Activated naive CD4-positive, alpha-beta T cell treated with anti-CD3 and anti-CD28 coated beads, Interleukin-2, amount 10 ng/mL, durations not matched to agents 7 days and 5 days (primary cell): ENCODE measurements at regions not wholly inside any gene's neighbourhood (a gene's known extent, or its start where the extent isn't known, plus 50 kb on each side); places are given as distances from the start of the nearest gene placed in this dataset.

Source experiments
- CTCF ChIA-PET: fragments of 350-600 bp; sonication (Branson Sonifier 250); formaldehyde crosslinking; loops from one replicate; lab custom pipeline; 2021; ENCODE audit warnings: antibody characterized with exemption; lab: Charles Lee
- DNase-seq: peaks from one replicate; pipeline ENCODE4 v3.0.0-alpha.2; 2020
- H3K27ac Mint-ChIP-seq: one replicate; pipeline ENCODE4 v1.8.0; 2021; ENCODE audit warnings: mild to moderate bottlenecking, moderate library complexity, mixed read lengths
- H3K27me3 Mint-ChIP-seq: one replicate; pipeline ENCODE4 v1.8.0; 2021; ENCODE audit warnings: mild to moderate bottlenecking, mixed read lengths
- H3K36me3 Mint-ChIP-seq: one replicate; pipeline ENCODE4 v1.8.0; 2021; ENCODE audit warnings: mixed read lengths
- H3K4me1 Mint-ChIP-seq: one replicate; pipeline ENCODE4 v1.8.0; 2021; ENCODE audit warnings: mixed read lengths
- H3K4me3 Mint-ChIP-seq: one replicate; pipeline ENCODE4 v1.8.0; 2021; ENCODE audit warnings: mild to moderate bottlenecking, moderate library complexity, mixed read lengths
- H3K9me3 Mint-ChIP-seq: one replicate; pipeline ENCODE4 v1.8.0; 2021; ENCODE audit warnings: mixed read lengths

DNA sequence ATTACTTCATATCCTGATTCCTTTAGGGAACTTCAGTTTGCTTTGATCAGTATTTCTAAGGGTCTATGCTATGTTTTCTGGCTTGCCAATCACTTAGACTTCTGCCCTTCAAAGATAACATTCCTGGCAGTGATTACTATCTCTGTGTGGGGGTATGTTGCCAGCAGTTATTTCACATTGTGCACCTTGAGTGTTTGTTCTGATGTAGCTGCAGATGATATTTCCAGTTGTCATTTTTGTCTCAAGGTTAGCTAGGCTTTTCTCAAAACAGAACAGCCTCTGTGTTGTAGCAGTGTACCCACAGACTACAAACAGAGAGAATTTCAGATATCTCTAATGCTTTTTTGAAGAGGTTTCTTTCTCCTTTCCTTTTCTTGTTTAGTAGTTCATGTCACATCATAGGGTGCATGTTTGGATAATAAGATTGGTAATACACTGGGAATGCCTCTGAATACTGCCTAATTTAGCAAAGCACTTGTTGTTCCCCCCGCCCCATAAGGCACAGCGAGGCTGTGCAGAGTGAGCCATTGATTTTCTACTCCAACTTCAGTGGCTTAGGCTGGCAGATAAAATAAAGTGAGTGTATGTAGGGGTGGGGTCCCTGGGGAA, 134.7 kb upstream of the AGR3 start:
- no peak overlapping the region for H3K4me3 Mint-ChIP-seq
- H3K36me3 Mint-ChIP-seq, result peaks cover 2% of the 10 kb centered on the region
- no peaks in the 10 kb centered on the region for H3K9me3 Mint-ChIP-seq
- no peaks in the 10 kb centered on the region for H3K27me3 Mint-ChIP-seq
- no peak for DNase-seq
- CTCF ChIA-PET, result no interaction called here
- H3K4me1 Mint-ChIP-seq, result peaks cover 2% of the 10 kb centered on the region
- no peak overlapping the region for H3K27ac Mint-ChIP-seq

DNA sequence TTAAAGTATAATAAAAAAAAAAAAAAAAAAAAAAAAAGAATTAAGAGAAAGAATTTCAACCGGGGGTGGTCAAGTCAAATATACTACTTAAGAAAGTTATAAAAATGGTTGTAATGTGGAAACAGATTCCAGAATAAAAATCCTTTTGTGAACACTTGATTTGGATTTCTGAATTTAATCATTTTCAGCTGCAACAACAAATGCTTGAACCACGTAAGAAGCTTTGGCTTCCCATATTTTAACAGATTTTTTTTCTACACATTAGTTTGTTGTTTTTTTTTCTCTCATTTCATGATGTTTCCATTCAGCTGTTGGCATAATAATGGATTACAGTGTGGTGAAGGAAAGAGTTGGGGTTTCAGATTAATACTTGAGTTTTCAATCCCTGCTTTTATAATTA, 137.3 kb upstream of the AGR3 start:
- DNase-seq, result no peak
- no peaks in the 10 kb centered on the region for H3K9me3 Mint-ChIP-seq
- peaks cover 11% of the 10 kb centered on the region for H3K4me1 Mint-ChIP-seq
- H3K36me3 Mint-ChIP-seq, result no peaks in the 10 kb centered on the region
- CTCF ChIA-PET, result interaction anchor here (0.7 kb wide), 1 partner anchor 435 kb away, joined by 4 read pairs; no protein-coding TSS in a partner anchor
- H3K27me3 Mint-ChIP-seq, result no peaks in the 10 kb centered on the region
- no peak overlapping the region for H3K4me3 Mint-ChIP-seq
- no peak overlapping the region for H3K27ac Mint-ChIP-seq

DNA sequence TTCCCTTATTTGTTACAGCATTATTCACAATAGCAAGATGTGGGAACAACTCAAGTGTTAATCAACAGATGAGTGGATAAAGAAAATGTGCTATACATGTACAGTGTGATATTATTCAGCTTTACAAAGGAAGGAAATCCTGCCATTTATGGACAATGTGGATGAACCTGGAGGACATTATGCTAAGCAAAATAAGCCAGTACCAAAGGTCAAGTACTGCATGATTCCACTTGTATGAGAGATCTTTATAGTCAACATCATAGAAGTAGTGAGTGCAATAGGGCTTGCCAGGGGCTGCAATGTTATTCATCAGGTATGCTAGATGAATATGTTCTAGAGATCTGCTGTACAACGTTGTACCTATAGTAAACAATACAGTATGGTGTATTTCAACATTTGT, 138.5 kb upstream of the AGR3 start:
- peaks cover 11% of the 10 kb centered on the region for H3K4me1 Mint-ChIP-seq
- no peak overlapping the region for H3K4me3 Mint-ChIP-seq
- no peak overlapping the region for H3K27ac Mint-ChIP-seq
- CTCF ChIA-PET, result no interaction called here
- no peaks in the 10 kb centered on the region for H3K9me3 Mint-ChIP-seq
- no peaks in the 10 kb centered on the region for H3K27me3 Mint-ChIP-seq
- H3K36me3 Mint-ChIP-seq, result no peaks in the 10 kb centered on the region
- DNase-seq, result no peak

DNA sequence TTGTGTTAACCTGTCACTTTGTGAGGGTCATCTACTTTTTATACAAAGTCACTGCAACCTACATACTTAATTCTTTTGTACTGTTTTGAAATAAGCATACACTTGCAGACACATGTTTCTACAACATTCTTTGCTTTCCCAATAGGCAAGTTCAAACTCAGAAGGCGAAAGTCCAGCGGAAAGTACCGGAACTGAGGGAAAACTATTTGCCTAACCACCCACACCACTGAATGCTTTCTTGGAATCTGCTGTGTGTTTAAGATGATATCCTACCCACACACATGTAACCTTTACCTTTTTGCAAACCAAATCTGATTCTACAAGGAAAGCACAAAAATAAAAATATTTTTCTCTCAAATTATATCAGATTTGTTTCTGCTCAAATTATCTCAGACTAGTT, 139.4 kb upstream of the AGR3 start:
- no peaks in the 10 kb centered on the region for H3K27me3 Mint-ChIP-seq
- CTCF ChIA-PET, result interaction anchor here (1.2 kb wide), 1 partner anchor 12 kb away, joined by 3 read pairs; no protein-coding TSS in a partner anchor
- no peaks in the 10 kb centered on the region for H3K9me3 Mint-ChIP-seq
- peaks cover 11% of the 10 kb centered on the region for H3K4me1 Mint-ChIP-seq
- H3K36me3 Mint-ChIP-seq, result no peaks in the 10 kb centered on the region
- H3K27ac Mint-ChIP-seq, result no peak overlapping the region
- no peak overlapping the region for H3K4me3 Mint-ChIP-seq
- DNase-seq, result no peak

DNA sequence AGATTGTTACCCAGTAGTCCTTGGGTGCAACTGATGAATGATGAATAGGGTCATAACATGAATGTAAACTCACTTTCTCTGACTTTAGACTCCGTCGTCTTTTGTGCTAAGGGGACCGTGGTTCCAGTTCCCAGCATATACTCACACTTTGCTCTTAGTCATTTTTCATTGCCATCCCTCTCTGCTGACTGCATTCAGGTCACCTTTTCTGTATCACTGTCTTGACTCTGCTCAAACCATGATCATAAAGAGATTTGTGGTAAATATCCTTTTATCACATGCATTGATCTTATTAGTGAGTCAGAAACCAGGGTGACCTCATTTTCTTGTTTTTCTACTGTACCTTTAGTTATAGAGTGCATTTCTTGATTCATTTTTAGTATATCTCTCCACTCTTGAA, 141.1 kb upstream of the AGR3 start:
- Mint-ChIP-seq H3K27me3 (no peaks in the 10 kb centered on the region), H3K9me3 (no peaks in the 10 kb centered on the region), H3K36me3 (no peaks in the 10 kb centered on the region), H3K4me3 (no peak overlapping the region), H3K4me1 (peaks cover 14% of the 10 kb centered on the region), H3K27ac (no peak overlapping the region)
- DNase-seq, result no peak
- CTCF ChIA-PET, result no interaction called here

DNA sequence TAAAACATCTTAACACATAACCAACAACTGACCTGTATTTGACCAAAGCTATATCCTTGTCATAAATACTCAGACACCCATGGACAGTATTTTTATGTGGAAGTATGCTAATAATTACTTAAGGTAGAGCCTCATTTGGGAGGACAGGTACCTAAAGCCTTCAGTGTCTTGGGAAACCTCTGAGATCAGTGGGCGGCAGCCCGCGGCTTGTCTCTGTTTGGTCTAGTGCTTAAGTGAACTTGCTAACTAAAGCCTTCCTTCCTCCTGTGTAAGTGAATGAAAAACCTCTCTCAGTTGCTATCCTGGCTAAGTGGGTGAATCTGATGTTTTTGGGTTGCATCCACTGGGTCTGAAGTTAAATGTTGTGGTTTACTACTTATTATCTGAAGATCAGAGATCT, 144.5 kb upstream of the AGR3 start:
- CTCF ChIA-PET, result no interaction called here
- Mint-ChIP-seq H3K4me3 (no peak overlapping the region), H3K27ac (no peak overlapping the region), H3K4me1 (peaks cover 34% of the 10 kb centered on the region), H3K27me3 (peaks cover 4% of the 10 kb centered on the region), H3K36me3 (peaks cover 4% of the 10 kb centered on the region), H3K9me3 (no peaks in the 10 kb centered on the region)
- DNase-seq, result no peak

DNA sequence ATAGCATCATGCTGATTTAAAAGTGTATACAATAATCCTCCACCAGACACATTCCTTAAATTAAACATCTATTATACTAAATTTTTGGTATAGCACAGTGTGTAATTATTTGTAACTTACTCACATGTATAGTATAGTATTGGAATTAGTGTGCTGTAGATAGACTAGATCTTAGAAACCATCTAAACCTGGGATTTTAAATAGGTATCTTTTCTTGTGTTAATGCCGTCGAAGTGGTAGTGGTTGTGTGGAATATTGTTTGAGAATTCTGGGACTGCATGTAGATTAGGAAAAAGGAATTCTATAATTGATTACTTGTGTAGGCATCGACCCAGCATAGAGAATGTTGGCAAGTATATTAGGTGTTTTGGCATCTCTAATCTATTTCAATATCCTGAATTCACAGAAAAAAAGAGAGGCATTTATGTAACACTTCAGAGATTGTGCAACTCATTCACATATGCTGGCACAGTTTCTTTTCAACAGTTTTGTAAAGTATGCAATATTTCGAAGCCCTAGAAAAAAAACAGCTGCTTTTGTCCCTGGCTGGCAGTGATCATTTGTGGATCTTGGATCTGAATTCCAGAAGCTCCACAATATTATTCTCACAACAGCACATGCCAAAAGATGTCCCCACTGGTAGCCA, 145.5 kb upstream of the AGR3 start:
- DNase-seq, result no peak
- Mint-ChIP-seq H3K27me3 (peaks cover 4% of the 10 kb centered on the region), H3K4me3 (no peak overlapping the region), H3K9me3 (no peaks in the 10 kb centered on the region), H3K4me1 (peaks cover 42% of the 10 kb centered on the region), H3K36me3 (peaks cover 4% of the 10 kb centered on the region), H3K27ac (no peak overlapping the region)
- CTCF ChIA-PET, result no interaction called here

DNA sequence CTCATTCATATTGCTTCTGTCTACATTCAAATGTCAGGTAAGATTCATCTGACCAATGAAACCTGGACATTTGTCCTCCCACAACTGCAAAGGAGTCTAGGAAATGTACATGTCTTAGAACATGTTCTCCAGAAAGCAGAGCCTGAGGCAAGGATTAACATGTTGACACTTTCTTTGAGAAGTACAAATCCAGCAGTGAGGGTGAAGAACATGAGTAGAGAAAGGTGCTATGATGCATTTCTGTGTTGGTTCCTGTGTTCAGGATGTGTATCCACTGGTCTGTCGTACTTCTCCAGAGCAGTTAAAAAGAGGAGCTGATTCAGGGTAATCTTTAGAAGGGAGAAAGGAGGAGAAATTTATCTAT, 146.0 kb upstream of the AGR3 start:
- no peak for DNase-seq
- CTCF ChIA-PET, result no interaction called here
- H3K4me1 Mint-ChIP-seq, result peaks cover 39% of the 10 kb centered on the region
- H3K27ac Mint-ChIP-seq, result no peak overlapping the region
- H3K36me3 Mint-ChIP-seq, result peaks cover 4% of the 10 kb centered on the region
- peaks cover 4% of the 10 kb centered on the region for H3K27me3 Mint-ChIP-seq
- H3K4me3 Mint-ChIP-seq, result no peak overlapping the region
- H3K9me3 Mint-ChIP-seq, result no peaks in the 10 kb centered on the region

DNA sequence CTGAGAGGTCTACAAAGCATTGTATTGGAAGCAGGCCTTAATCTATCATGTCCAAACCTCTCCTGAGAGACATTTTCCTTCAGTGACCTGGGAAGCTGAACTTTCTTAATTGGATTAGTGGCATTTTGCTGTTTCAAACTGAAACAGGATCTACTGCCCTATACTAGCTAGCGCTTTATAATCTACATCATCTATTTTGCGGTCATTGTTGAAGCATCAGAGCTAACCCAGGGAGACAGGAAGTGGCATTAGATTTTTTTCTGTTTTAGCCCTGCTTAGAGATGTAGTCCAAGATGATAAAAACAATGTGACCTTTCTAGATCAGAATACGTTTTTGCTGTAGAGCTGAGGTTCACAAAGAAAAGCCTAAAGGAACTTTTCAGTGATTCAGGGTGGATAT, 147.4 kb upstream of the AGR3 start:
- Mint-ChIP-seq H3K9me3 (no peaks in the 10 kb centered on the region), H3K27ac (no peak overlapping the region), H3K4me1 (peaks cover 33% of the 10 kb centered on the region), H3K36me3 (peaks cover 4% of the 10 kb centered on the region), H3K27me3 (peaks cover 4% of the 10 kb centered on the region), H3K4me3 (no peak overlapping the region)
- CTCF ChIA-PET, result no interaction called here
- no peak for DNase-seq

DNA sequence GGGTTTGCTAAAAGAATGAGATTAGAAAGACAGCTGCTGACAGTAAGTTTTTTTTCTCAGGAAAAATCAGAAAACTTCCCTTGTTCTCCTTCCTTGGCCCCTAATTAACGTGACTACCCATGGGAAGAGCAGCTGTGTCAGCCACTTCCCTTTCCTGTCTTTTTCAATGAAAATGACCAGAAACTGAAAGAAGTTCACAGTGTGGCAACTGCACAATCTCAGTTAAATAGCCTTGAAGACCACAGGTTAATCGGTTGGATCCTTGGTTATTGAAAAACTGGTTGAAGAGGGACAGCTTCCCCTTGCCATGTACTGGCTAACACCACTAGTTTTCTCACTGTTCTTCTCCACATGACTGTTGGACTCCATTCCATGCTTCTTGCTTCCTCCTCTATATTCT, 148.8 kb upstream of the AGR3 start:
- no peak for DNase-seq
- CTCF ChIA-PET, result no interaction called here
- Mint-ChIP-seq H3K27ac (peak overlapping the region; percentile 46), H3K9me3 (no peaks in the 10 kb centered on the region), H3K27me3 (peaks cover 4% of the 10 kb centered on the region), H3K36me3 (peaks cover 4% of the 10 kb centered on the region), H3K4me1 (peaks cover 33% of the 10 kb centered on the region), H3K4me3 (no peak overlapping the region)

DNA sequence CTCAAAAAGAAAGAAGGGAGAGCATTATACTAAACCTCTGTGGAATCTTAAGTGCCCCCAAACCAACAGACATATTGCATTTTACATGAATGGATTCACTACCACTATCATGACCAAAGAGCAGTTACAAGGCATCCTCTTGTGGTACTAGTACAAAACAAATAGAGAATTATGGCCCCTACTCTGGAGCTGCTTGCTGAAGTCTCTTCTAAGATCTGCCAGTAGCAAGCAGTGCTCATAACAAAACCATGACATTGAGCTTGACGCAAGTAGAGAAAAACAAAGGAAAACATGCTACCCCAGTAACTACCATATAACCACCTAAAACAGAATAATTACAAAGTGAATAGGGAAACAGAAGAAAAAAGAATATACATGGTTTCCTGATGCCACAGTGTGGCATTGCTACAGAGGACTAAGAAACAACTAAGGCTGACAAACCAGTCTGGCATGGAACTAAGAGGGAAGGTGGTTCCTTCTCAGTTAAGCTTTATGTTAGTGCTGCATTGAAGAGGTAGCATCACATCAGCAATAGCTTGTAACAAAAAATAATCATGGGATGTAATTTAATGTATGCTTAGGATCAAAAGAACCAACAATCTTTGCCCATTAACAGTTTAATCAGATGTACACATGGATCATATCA, 150.2 kb upstream of the AGR3 start:
- H3K27ac Mint-ChIP-seq, result no peak overlapping the region
- DNase-seq, result no peak
- CTCF ChIA-PET, result interaction anchor here (1.0 to 1.7 kb wide), 3 partner anchors 32 to 49 kb away, joined by 3 to 7 read pairs (median 4); no protein-coding TSS in a partner anchor
- peaks cover 33% of the 10 kb centered on the region for H3K4me1 Mint-ChIP-seq
- no peaks in the 10 kb centered on the region for H3K9me3 Mint-ChIP-seq
- no peak overlapping the region for H3K4me3 Mint-ChIP-seq
- H3K36me3 Mint-ChIP-seq, result peaks cover 4% of the 10 kb centered on the region
- peaks cover 4% of the 10 kb centered on the region for H3K27me3 Mint-ChIP-seq

DNA sequence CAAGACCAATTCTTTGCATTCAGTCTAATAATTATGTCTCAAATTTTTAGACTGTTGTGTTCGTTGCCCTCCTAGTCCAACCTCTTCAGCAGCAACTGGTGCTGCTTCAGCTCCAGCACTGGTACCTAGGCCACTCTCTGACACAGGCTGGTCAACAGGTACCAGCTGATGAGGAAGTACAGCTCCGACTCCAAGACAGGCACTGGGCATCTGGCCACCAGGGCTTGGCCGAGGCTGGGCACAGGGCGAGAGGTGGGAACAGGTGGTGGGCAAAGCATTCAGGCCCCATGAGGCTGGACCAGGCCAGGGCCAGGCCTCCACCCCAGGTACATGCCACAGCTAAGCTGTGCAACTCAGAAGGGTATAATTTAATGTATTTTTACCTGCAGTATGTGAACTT, 151.5 kb upstream of the AGR3 start:
- DNase-seq, result no peak
- Mint-ChIP-seq H3K4me1 (peaks cover 30% of the 10 kb centered on the region), H3K27ac (no peak overlapping the region), H3K27me3 (peaks cover under 1% of the 10 kb centered on the region), H3K36me3 (peaks cover 4% of the 10 kb centered on the region), H3K9me3 (no peaks in the 10 kb centered on the region), H3K4me3 (no peak overlapping the region)
- CTCF ChIA-PET, result interaction anchor here (1.0 to 1.7 kb wide), 2 partner anchors 30 to 269 kb away, joined by 3 to 7 read pairs; no protein-coding TSS in a partner anchor

DNA sequence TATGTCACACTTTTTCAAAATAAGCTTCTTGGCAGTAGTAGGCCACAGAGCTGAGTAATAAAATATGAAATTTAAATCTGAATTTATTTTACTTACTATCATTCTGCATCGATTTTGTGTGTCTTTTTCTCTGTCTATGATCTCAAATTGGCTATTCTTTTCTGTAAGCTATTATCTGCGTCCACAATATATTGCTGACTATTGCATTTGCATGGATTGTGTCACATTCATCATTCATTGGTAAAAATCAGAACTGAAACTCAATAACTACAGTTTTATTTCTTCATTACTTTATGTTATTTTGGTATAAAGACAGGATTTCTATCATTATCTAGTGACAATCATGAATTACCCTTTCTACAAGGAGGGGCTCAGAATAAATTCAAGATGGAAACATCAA, 154.8 kb upstream of the AGR3 start:
- CTCF ChIA-PET, result no interaction called here
- peaks cover 20% of the 10 kb centered on the region for H3K4me1 Mint-ChIP-seq
- no peak overlapping the region for H3K4me3 Mint-ChIP-seq
- H3K9me3 Mint-ChIP-seq, result peaks cover 4% of the 10 kb centered on the region
- no peak for DNase-seq
- no peak overlapping the region for H3K27ac Mint-ChIP-seq
- H3K27me3 Mint-ChIP-seq, result no peaks in the 10 kb centered on the region
- H3K36me3 Mint-ChIP-seq, result peaks cover 8% of the 10 kb centered on the region

DNA sequence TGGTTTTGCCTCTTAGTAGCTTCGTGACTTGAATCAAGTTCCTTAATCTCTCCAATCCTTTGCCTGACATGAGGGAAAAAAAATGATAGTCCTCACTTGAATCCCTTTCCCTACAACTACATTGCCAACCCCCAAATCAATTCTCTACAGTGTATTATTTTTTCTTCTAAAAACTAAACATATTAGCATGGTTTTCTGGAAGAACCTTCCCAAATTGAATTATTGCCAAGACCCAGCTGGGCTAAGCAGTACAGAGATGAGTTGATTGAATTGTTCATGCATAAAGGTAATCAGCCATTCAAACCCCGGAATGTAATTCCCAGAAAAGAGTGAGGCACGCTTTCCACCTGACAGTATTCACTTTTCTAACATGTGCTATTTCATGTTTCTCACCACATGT, 155.6 kb upstream of the AGR3 start:
- H3K9me3 Mint-ChIP-seq, result peaks cover 4% of the 10 kb centered on the region
- H3K27ac Mint-ChIP-seq, result no peak overlapping the region
- H3K36me3 Mint-ChIP-seq, result peaks cover 9% of the 10 kb centered on the region
- peaks cover 17% of the 10 kb centered on the region for H3K4me1 Mint-ChIP-seq
- DNase-seq, result no peak
- CTCF ChIA-PET, result no interaction called here
- no peaks in the 10 kb centered on the region for H3K27me3 Mint-ChIP-seq
- no peak overlapping the region for H3K4me3 Mint-ChIP-seq
